Astrocyte of the cerebellum (primary cell): ENCODE measurements at regions not wholly inside any gene's neighbourhood (a gene's known extent, or its start where the extent isn't known, plus 50 kb on each side); places are given as distances from the start of the nearest gene placed in this dataset.
A peak's percentile ranks its signal among the peaks of the same experiment; 100 is the strongest.

ENCODE experiments used
- DNase-seq: peaks from one replicate; pipeline ENCODE4 v3.0.0-alpha.2; 2011; ENCODE audit warnings: low read depth
- H3K4me3 ChIP-seq: 2 replicates; pipeline ENCODE4 v1.5.1; 2011; ENCODE audit warnings: mild to moderate bottlenecking, low read depth, low read length, moderate library complexity
- in situ Hi-C: cut with HindIII; loops from 2 replicates; pipeline ENCODE4 v1.10.0; 2017; ENCODE audit warnings: low sequenced_read_pairs
- TF ChIP-seq, protein P1 (sequence below): IDR thresholded peaks from 2 replicates; pipeline ENCODE4 v1.5.1; 2012; ENCODE audit warnings: low read length, low read depth, moderate library complexity, mild to moderate bottlenecking; ENCODE audit errors: missing control alignments

DNA sequence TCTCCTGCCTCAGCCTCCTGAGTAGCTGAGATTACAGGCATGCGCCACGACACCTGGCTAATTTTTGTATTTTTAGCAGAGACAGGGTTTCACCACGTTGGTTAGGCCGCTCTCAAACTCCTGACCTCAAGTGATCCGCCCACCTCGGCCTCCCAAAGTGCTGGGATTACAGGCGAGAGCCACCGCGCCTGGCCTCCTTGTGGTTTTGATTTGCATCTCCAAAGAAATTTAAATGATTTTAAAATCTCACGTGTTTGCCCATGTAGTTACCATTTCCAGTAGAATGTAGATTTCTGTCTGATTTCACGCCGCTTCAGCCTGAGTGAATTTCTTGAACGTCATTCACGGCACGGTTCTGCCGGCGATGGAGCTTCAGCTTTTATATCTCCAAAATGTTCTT is 55.8 kb downstream of the IGF2 start:
- no peak overlapping the region for H3K4me3 ChIP-seq
- DNase-seq: no peak
- TF ChIP-seq, protein P1, sequence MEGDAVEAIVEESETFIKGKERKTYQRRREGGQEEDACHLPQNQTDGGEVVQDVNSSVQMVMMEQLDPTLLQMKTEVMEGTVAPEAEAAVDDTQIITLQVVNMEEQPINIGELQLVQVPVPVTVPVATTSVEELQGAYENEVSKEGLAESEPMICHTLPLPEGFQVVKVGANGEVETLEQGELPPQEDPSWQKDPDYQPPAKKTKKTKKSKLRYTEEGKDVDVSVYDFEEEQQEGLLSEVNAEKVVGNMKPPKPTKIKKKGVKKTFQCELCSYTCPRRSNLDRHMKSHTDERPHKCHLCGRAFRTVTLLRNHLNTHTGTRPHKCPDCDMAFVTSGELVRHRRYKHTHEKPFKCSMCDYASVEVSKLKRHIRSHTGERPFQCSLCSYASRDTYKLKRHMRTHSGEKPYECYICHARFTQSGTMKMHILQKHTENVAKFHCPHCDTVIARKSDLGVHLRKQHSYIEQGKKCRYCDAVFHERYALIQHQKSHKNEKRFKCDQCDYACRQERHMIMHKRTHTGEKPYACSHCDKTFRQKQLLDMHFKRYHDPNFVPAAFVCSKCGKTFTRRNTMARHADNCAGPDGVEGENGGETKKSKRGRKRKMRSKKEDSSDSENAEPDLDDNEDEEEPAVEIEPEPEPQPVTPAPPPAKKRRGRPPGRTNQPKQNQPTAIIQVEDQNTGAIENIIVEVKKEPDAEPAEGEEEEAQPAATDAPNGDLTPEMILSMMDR: no peak
- in situ Hi-C loops: no loop called here

DNA sequence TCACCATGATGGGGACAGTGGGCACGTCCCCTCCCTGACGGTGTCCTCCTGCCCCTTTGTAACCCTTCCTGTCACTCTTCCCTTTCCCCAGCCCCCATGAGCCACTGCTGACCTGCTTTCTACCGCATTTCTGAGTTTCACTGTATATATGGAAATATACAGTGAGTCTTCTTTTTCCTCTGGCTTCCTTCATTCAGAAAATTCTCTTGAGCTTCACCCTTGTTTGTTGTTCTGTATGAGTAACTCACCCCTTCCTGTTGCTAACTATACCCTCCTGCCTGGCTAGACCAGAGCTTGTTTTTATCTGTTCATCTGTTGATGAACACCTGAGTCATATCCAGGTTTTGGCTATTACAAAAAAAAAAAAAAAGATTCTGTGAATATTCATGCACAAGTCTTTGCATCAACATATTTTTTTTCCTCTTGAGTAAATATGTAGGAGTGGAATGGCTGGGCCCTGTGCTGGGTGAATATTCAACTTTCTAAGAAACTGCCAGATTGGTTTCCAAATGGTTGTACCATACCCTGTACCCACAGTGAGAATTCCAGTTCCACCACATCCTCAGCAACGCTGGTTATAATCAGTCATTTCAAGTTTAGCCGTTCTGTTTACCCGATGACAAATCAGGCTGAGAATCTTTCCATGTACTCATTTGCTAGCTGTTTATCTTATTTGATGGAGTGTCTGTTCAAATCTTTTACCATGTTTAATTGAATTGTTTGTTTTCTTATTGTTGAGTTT is 62.0 kb downstream of the IGF2 start:
- no peak for DNase-seq
- in situ Hi-C loops: loop anchor here (5.0 kb wide), 1 partner anchor 75 kb away; no protein-coding TSS in a partner anchor
- TF ChIP-seq, protein P1: no peak
- no peak overlapping the region for H3K4me3 ChIP-seq

DNA sequence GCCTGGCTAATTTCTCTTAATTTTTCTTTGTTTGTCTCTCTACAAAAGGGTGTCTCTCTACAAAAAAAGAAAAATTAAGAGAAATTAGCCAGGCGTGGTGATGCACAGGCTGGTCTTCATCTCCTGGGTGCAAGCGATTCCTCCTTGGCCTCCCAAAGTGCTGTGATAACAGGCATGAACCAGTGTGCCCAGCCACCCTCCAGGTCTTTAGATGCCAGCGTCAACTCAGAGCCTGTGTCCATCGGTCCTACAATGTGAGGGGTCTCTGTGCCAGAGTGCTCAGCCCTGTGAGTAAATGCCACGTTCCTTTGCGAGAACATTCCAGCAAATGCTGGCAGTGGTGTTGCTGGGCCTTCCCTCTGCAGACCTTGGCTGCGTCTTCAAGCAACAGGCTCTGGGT is 62.7 kb downstream of the IGF2 start:
- in situ Hi-C loops: loop anchor here (5.0 kb wide), 1 partner anchor 76 kb away; no protein-coding TSS in a partner anchor
- TF ChIP-seq, protein P1: no peak
- DNase-seq: no peak
- no peak overlapping the region for H3K4me3 ChIP-seq

DNA sequence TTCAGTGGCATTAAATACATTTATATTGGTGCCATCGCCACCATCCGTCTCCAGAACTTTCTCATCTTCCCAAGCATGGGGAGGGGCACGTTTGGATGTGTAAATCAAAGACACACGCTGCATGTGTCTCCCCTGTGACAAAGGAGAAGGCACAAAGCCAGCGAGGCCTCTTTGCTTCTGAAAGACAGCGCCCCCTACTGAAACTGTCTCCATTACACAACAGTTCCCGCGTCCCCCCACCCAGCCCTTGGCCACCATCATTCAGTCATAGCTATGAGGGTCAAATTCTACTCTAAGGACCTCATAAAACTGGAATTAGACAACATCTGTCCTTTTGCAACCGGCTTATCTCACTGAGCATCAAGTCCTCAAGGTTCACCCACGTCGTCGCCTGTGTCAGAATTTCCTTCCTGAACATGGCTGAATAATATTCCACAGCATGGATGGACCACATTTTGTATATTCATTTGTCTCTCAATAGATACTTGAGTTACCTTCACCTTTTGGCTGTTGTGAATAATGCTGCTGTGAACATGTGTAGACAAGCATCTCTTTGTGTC is 64.8 kb downstream of the IGF2 start:
- TF ChIP-seq, protein P1: peak; percentile 13
- in situ Hi-C loops: no loop called here
- no peak for DNase-seq
- H3K4me3 ChIP-seq: no peak overlapping the region

DNA sequence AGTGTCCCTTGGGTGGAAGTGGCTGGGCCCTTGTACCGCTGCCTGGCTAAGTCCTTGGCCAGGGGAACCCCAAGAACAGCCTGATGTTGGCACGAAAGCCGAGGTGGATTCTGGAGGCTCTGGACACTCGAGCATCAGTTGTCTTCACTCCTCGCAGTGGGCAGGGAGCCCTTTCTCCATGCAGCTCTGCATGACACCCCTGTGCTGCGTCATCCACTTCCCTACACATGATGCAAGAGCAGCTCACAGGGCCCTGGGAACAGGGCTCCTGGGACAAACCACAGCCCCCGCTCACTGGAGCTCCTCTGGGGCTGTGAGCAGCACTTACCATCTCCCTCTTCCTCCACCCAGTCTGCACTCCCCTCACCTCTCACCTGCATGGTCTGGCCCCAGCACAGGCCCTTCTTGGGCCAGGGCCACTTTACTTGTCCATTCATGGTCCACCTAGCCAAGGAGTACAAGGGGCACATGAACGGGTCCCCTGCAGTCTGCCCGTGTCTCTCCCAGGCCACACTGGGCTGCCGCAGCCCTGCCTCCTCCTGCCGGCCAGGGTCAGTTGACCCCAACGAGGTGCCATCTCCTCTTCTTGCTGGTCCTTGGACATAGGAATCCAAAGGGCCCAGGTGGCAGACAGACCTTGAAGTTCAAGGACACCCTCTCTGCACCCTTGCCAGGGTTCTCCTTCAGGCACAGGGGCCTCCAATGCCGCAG is 66.5 kb downstream of the IGF2 start:
- H3K4me3 ChIP-seq: no peak overlapping the region
- in situ Hi-C loops: no loop called here
- DNase-seq: no peak
- TF ChIP-seq, protein P1: no peak

DNA sequence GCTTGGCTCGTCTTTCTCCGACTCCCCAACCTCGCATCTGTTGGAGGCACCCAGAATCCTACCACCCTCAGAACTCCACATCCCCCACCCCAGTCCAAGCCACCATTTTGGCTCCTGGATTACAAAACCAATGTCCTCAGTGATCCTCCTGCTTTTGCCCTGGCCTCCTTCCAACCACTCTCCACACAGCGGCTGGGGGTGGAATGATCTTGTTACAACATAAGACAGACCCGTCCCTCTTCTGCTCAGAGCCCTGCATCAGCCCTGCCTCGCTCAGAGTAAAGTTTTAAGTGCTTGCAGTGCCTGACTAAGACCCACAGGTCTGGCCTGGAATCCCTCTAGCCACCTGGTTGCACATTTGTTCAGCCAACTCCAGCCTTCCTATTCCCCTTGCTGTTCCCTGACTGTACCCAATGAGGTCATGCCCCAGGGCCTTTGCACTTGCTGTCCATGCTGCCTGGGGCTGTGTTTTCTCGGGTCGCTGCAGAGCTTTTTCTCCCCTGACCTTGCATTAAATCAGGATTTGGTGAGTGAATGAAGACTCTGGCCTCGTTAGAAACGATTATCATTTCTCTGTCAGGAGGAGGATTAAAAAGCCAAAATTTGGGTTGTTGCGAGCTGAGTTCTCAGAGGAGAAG is 67.3 kb downstream of the IGF2 start:
- no peak for DNase-seq
- in situ Hi-C loops: no loop called here
- no peak overlapping the region for H3K4me3 ChIP-seq
- TF ChIP-seq, protein P1: no peak
